B cell (primary cell): ENCODE measurements at regions not wholly inside any gene's neighbourhood (a gene's known extent, or its start where the extent isn't known, plus 50 kb on each side); places are given as distances from the start of the nearest gene placed in this dataset.

Experiments used
- ATAC-seq: fragments of 200-7000 bp; cut with Tn5 transposase; one replicate; pipeline ENCODE4 v1.10.0; 2021; ENCODE audit warnings: low read depth, mild to moderate bottlenecking, moderate number of reproducible peaks, moderate library complexity
- CTCF ChIA-PET: fragments of 350-600 bp; sonication (Branson Sonifier 250); formaldehyde crosslinking; loops from one replicate; lab custom pipeline; 2021; ENCODE audit warnings: antibody characterized with exemption, inconsistent platforms; lab: Charles Lee
- POLR2A ChIA-PET: fragments of 350-600 bp; sonication (Branson Sonifier 250); formaldehyde crosslinking; loops from one replicate; lab custom pipeline; 2021; ENCODE audit warnings: antibody characterized with exemption; lab: Charles Lee
- DNase-seq: peaks from one replicate; pipeline ENCODE4 v3.0.0; 2013
- H2AFZ ChIP-seq: 2 replicates; pipeline ENCODE4 v1.6.1; 2012; ENCODE audit warnings: mild to moderate bottlenecking, low read depth, low read length; ENCODE audit not compliant: insufficient read depth, poor library complexity, severe bottlenecking
- H3K27ac ChIP-seq, 2 donors: 1 replicate in 1 of 2; 2 replicates in 1 of 2; pipeline ENCODE4 v1.5.1; 2012 to 2013; ENCODE audit warnings: low read length in 2 of 2, mild to moderate bottlenecking in 2 of 2, moderate library complexity in 1 of 2
- H3K27me3 ChIP-seq, 4 experiments: fragments of 200-600 bp in 1 of 4; sonication (generic) in 1 of 4; replicated peaks in 1 of 4; 1 replicate in 2 of 4; 2 replicates in 2 of 4; pipeline versions ENCODE4 v1.6.1 to v1.7.0; 2013 to 2016; ENCODE audit warnings: low read length in 3 of 4, mild to moderate bottlenecking in 2 of 4, mixed read lengths in 1 of 4, moderate library complexity in 1 of 4; ENCODE audit not compliant: insufficient read depth in 4 of 4, control insufficient read depth in 3 of 4; ENCODE audit errors: control extremely low read depth in 1 of 4
- H3K36me3 ChIP-seq, 2 experiments: replicated peaks in 1 of 2; 1 replicate in 1 of 2; 2 replicates in 1 of 2; pipeline versions ENCODE4 v1.6.1 to v1.7.1; 2013; ENCODE audit warnings: low read length in 1 of 2; ENCODE audit not compliant: insufficient read depth in 2 of 2, control insufficient read depth in 1 of 2; ENCODE audit errors: control extremely low read depth in 1 of 2, extremely low read depth in 1 of 2
- H3K4me1 ChIP-seq, 2 donors: fragments of 200-600 bp in 1 of 2; sonication (generic) in 1 of 2; 1 replicate in 1 of 2; 2 replicates in 1 of 2; pipeline versions ENCODE4 v1.5.1 to v1.6.1; 2013 to 2017; ENCODE audit warnings: low read length in 2 of 2; ENCODE audit not compliant: control insufficient read depth in 2 of 2, insufficient read depth in 2 of 2
- H3K4me2 ChIP-seq: replicated peaks from 2 replicates; pipeline ENCODE3; 2012; ENCODE audit warnings: mild to moderate bottlenecking, low read depth, low read length; ENCODE audit not compliant: poor library complexity, severe bottlenecking
- H3K4me3 ChIP-seq, 5 experiments: fragments of 200-600 bp in 1 of 5; sonication (generic) in 1 of 5; 1 replicate in 3 of 5; 2 replicates in 2 of 5; pipeline versions ENCODE4 v1.5.1 to v1.7.0; 2011 to 2016; ENCODE audit warnings: low read length in 4 of 5, mild to moderate bottlenecking in 4 of 5, low read depth in 2 of 5, control low read depth in 1 of 5, moderate library complexity in 1 of 5; ENCODE audit not compliant: insufficient read depth in 1 of 5; ENCODE audit errors: control extremely low read depth in 1 of 5, extremely low read depth in 1 of 5
- H3K79me2 ChIP-seq: fragments of 200-600 bp; sonication (generic); one replicate; pipeline ENCODE4 v1.6.0; 2016; ENCODE audit warnings: low read length; ENCODE audit not compliant: control insufficient read depth, insufficient read depth
- H3K9ac ChIP-seq: fragments of 200-600 bp; sonication (generic); 2 replicates; pipeline ENCODE4 v1.6.1; 2017; ENCODE audit warnings: mild to moderate bottlenecking, low read length, moderate library complexity
- H3K9me3 ChIP-seq, 3 donors: one replicate each; pipeline versions ENCODE4 v1.6.1 to v1.7.1; 2013; ENCODE audit warnings: low read length in 2 of 3; ENCODE audit not compliant: control insufficient read depth in 2 of 3, insufficient read depth in 1 of 3; ENCODE audit errors: control extremely low read depth in 1 of 3
- H4K20me1 ChIP-seq: 2 replicates; pipeline ENCODE4 v1.6.0; 2012; ENCODE audit warnings: mild to moderate bottlenecking, low read length; ENCODE audit not compliant: insufficient read depth, control insufficient read depth, poor library complexity, severe bottlenecking
- H3K27ac Mint-ChIP-seq: one replicate; pipeline ENCODE4 v1.8.0; 2021; ENCODE audit warnings: mixed read lengths
- H3K27me3 Mint-ChIP-seq: one replicate; pipeline ENCODE4 v1.8.0; 2021; ENCODE audit warnings: mixed read lengths
- H3K4me1 Mint-ChIP-seq: one replicate; pipeline ENCODE4 v1.8.0; 2021; ENCODE audit warnings: mixed read lengths
- H3K4me3 Mint-ChIP-seq: one replicate; pipeline ENCODE4 v1.8.0; 2021; ENCODE audit warnings: mixed read lengths
- H3K9me3 Mint-ChIP-seq: one replicate; pipeline ENCODE4 v1.8.0; 2022; ENCODE audit warnings: mixed read lengths; ENCODE audit not compliant: insufficient read depth
- CTCF ChIP-seq: fragments of 200-600 bp; IDR thresholded peaks from one replicate; pipeline ENCODE4 v1.8.0; 2022; ENCODE audit warnings: antibody characterized with exemption, mild to moderate bottlenecking
- EZH2 ChIP-seq: IDR thresholded peaks from 2 replicates; pipeline ENCODE4 v1.6.1; 2012; ENCODE audit warnings: borderline replicate concordance, low read depth, mild to moderate bottlenecking, moderate library complexity, low read length; ENCODE audit not compliant: insufficient read depth, poor library complexity, severe bottlenecking
- WGBS: methylation state at CpG from one replicate; pipeline ENCODE4 v1.1.5; 2013; ENCODE audit warnings: missing lambda C conversion rate; ENCODE audit not compliant: insufficient coverage; 5-methylcytosine and 5-hydroxymethylcytosine counted together
- intact Hi-C: fragments of 100-400 bp; cut with micrococcal nuclease; formaldehyde crosslinking; loops from one replicate; pipeline ENCODE4 v1.10.0; 2022

GRCh38 chr6:156502969-156503504 is 274.1 kb upstream of the ARID1B start:
- intact Hi-C loops = no loop called here
- Histone ChIP-seq H3K4me3 (no peak overlapping the region), H3K79me2 (no peaks in the 10 kb centered on the region), H3K9me3 (no peaks in the 10 kb centered on the region), H2AFZ (no peak overlapping the region), H4K20me1 (no peaks in the 10 kb centered on the region), H3K36me3 (no peaks in the 10 kb centered on the region), H3K27ac (no peak overlapping the region), H3K4me1 (peaks cover 0 to 5% of the 10 kb centered on the region in 2 donors), H3K9ac (no peak overlapping the region), H3K27me3 (no peaks in the 10 kb centered on the region), H3K4me2 (no peak overlapping the region)
- peaks cover 32% of the 10 kb centered on the region for H3K27me3 Mint-ChIP-seq
- H3K4me1 Mint-ChIP-seq = peaks cover 6% of the 10 kb centered on the region
- H3K9me3 Mint-ChIP-seq = peaks cover 7% of the 10 kb centered on the region
- H3K27ac Mint-ChIP-seq = no peak overlapping the region
- 98% methylated on average over 5 of the region's 8 CpGs for WGBS
- ATAC-seq (no peak), DNase-seq (no peak)
- no peak for TF ChIP-seq CTCF
- no peak for TF ChIP-seq EZH2
- no peak overlapping the region for H3K4me3 Mint-ChIP-seq
- ChIA-PET CTCF (no interaction called here), POLR2A (no interaction called here)

DNA sequence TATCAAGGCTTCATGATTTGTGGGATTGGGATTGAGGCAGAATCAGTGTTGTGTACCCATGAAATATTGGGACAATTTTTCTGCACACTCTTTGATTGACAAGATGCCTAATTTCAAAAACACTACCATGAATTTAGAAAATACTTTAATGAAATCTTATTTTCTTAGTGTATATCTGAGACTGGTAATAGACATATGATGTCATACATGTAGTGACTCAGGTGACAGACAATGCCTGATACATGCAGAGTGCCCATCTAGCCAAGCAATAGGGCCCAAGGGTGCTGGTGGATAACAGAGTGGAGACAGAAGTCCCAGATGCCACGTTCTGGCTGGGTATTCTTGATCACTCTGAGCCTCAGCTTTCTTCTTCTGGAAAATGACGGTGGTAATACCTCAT is 279.6 kb upstream of the ARID1B start:
- H3K4me1 Mint-ChIP-seq = no peaks in the 10 kb centered on the region
- no peak for TF ChIP-seq EZH2
- TF ChIP-seq CTCF = no peak
- POLR2A ChIA-PET = no interaction called here
- Histone ChIP-seq H3K27me3 (peaks cover 0 to 5% (median 0%) of the 10 kb centered on the region in 4 experiments), H2AFZ (no peak overlapping the region), H4K20me1 (no peaks in the 10 kb centered on the region), H3K9ac (no peak overlapping the region), H3K9me3 (no peaks in the 10 kb centered on the region), H3K79me2 (no peaks in the 10 kb centered on the region), H3K4me1 (no peaks in the 10 kb centered on the region), H3K4me2 (no peak overlapping the region), H3K4me3 (no peak overlapping the region), H3K27ac (no peak overlapping the region), H3K36me3 (no peaks in the 10 kb centered on the region)
- peaks cover 34% of the 10 kb centered on the region for H3K27me3 Mint-ChIP-seq
- no CpG with 5 or more reads among the region's 2 CpGs for WGBS
- H3K9me3 Mint-ChIP-seq = peaks cover 7% of the 10 kb centered on the region
- no peak overlapping the region for H3K4me3 Mint-ChIP-seq
- no peak for DNase-seq
- no peak overlapping the region for H3K27ac Mint-ChIP-seq
- intact Hi-C loops = no loop called here
- CTCF ChIA-PET = no interaction called here
- no peak for ATAC-seq
